HUES64 (cell line): ENCODE measurements at regions not wholly inside any gene's neighbourhood (a gene's known extent, or its start where the extent isn't known, plus 50 kb on each side); places are given as distances from the start of the nearest gene placed in this dataset.

Source experiments
- H3K27ac ChIP-seq: 2 replicates; pipeline ENCODE4 v1.7.0; 2013; ENCODE audit warnings: low read depth, low read length, inconsistent platforms
- H3K27me3 ChIP-seq: 2 replicates; pipeline ENCODE4 v1.6.1; 2013; ENCODE audit warnings: mild to moderate bottlenecking, low read length; ENCODE audit not compliant: insufficient read depth
- H3K36me3 ChIP-seq: 2 replicates; pipeline ENCODE4 v1.6.1; 2013; ENCODE audit warnings: mild to moderate bottlenecking, low read length; ENCODE audit not compliant: insufficient read depth
- H3K4me1 ChIP-seq: 2 replicates; pipeline ENCODE4 v1.6.1; 2013; ENCODE audit warnings: mild to moderate bottlenecking, low read length, moderate library complexity; ENCODE audit not compliant: insufficient read depth
- H3K4me3 ChIP-seq: 2 replicates; pipeline ENCODE4 v1.5.1; 2013; ENCODE audit warnings: mild to moderate bottlenecking, low read length, moderate library complexity
- H3K9ac ChIP-seq: 2 replicates; pipeline ENCODE4 v1.6.1; 2013; ENCODE audit warnings: mild to moderate bottlenecking, low read depth, low read length
- H3K9me3 ChIP-seq: 2 replicates; pipeline ENCODE4 v1.6.1; 2013; ENCODE audit warnings: low read depth, low read length; ENCODE audit not compliant: insufficient read depth
- WGBS: fragments of 150-250, 120-280 bp; methylation state at CpG from one replicate; pipeline ENCODE4 v1.1.7; 2013; ENCODE audit warnings: missing lambda C conversion rate; 5-methylcytosine and 5-hydroxymethylcytosine counted together

- H3K9ac ChIP-seq = no peak overlapping the region
- peaks cover 11% of the 10 kb centered on the region; the same call in 1 of the 2 replicates for H3K27me3 ChIP-seq
- no peaks in the 10 kb centered on the region for H3K36me3 ChIP-seq
- no peaks in the 10 kb centered on the region for H3K9me3 ChIP-seq
- no peak overlapping the region for H3K4me3 ChIP-seq
- H3K27ac ChIP-seq = no peak overlapping the region
- peaks cover 7% of the 10 kb centered on the region for H3K4me1 ChIP-seq
- whole genome bisulfite sequencing = 80% methylated on average over 2 of the region's 2 CpGs
Observed at GRCh38 chr6:99808992-99809391, 185.0 kb downstream of the MCHR2 start.

- 93% methylated on average over 1 of the region's 1 CpG for WGBS
- Histone ChIP-seq H3K36me3 (no peaks in the 10 kb centered on the region), H3K27me3 (peaks cover 11% of the 10 kb centered on the region; the same call in 1 of the 2 replicates), H3K4me1 (peaks cover 7% of the 10 kb centered on the region), H3K9me3 (no peaks in the 10 kb centered on the region), H3K4me3 (no peak overlapping the region), H3K9ac (no peak overlapping the region), H3K27ac (no peak overlapping the region)
Observed at GRCh38 chr6:99810295-99810694, 183.7 kb downstream of the MCHR2 start.

GRCh38 chr6:99810942-99811620 lies 182.9 kb downstream of the MCHR2 start:
- H3K27me3 ChIP-seq = peaks cover 11% of the 10 kb centered on the region; the same call in 1 of the 2 replicates
- WGBS = 96% methylated on average over 3 of the region's 3 CpGs
- H3K27ac ChIP-seq = no peak overlapping the region

GRCh38 chr6:99811636-99812035 lies 182.4 kb downstream of the MCHR2 start:
- no peaks in the 10 kb centered on the region for H3K9me3 ChIP-seq
- H3K36me3 ChIP-seq = no peaks in the 10 kb centered on the region
- no peak overlapping the region for H3K4me3 ChIP-seq
- H3K27ac ChIP-seq = no peak overlapping the region
- H3K9ac ChIP-seq = no peak overlapping the region
- H3K27me3 ChIP-seq = peaks cover 11% of the 10 kb centered on the region; the same call in 1 of the 2 replicates
- 88% methylated on average over 1 of the region's 1 CpG for WGBS
- peaks cover 7% of the 10 kb centered on the region for H3K4me1 ChIP-seq

More at GRCh38 chr6:99810942-99811620, 182.9 kb downstream of the MCHR2 start:
- no peak overlapping the region for H3K9ac ChIP-seq
- H3K36me3 ChIP-seq = no peaks in the 10 kb centered on the region
- no peaks in the 10 kb centered on the region for H3K9me3 ChIP-seq
- no peak overlapping the region for H3K4me3 ChIP-seq
- peaks cover 7% of the 10 kb centered on the region for H3K4me1 ChIP-seq

GRCh38 chr6:99813565-99813964 lies 180.5 kb downstream of the MCHR2 start:
- Histone ChIP-seq H3K27ac (no peak overlapping the region), H3K9me3 (no peaks in the 10 kb centered on the region), H3K36me3 (no peaks in the 10 kb centered on the region), H3K27me3 (peaks cover 11% of the 10 kb centered on the region; the same call in 1 of the 2 replicates), H3K4me3 (no peak overlapping the region), H3K9ac (no peak overlapping the region), H3K4me1 (peaks cover 7% of the 10 kb centered on the region)
- 0% methylated on average over 1 of the region's 1 CpG for WGBS

- Histone ChIP-seq H3K27me3 (peaks cover 7% of the 10 kb centered on the region; the same call in 1 of the 2 replicates), H3K9me3 (no peaks in the 10 kb centered on the region), H3K4me1 (peaks cover 7% of the 10 kb centered on the region), H3K4me3 (no peak overlapping the region), H3K9ac (no peak overlapping the region), H3K27ac (no peak overlapping the region), H3K36me3 (no peaks in the 10 kb centered on the region)
- WGBS = 90% methylated on average over 3 of the region's 6 CpGs
Observed at GRCh38 chr6:99814230-99814928, 179.6 kb downstream of the MCHR2 start.

GRCh38 chr6:99816795-99817194 lies 177.2 kb downstream of the MCHR2 start:
- H3K27me3 ChIP-seq = no peaks in the 10 kb centered on the region
- H3K9me3 ChIP-seq = no peaks in the 10 kb centered on the region
- H3K4me3 ChIP-seq = no peak overlapping the region
- H3K4me1 ChIP-seq = peaks cover 1% of the 10 kb centered on the region; the same call in 1 of the 2 replicates
- H3K9ac ChIP-seq = no peak overlapping the region
- H3K36me3 ChIP-seq = no peaks in the 10 kb centered on the region
- WGBS = 95% methylated on average over 4 of the region's 5 CpGs
- no peak overlapping the region for H3K27ac ChIP-seq

GRCh38 chr6:99818161-99818560 lies 175.9 kb downstream of the MCHR2 start:
- WGBS = 84% methylated on average over 2 of the region's 2 CpGs
- Histone ChIP-seq H3K27ac (no peak overlapping the region), H3K4me3 (no peak overlapping the region), H3K27me3 (no peaks in the 10 kb centered on the region), H3K9ac (no peak overlapping the region), H3K9me3 (no peaks in the 10 kb centered on the region), H3K4me1 (no peaks in the 10 kb centered on the region), H3K36me3 (no peaks in the 10 kb centered on the region)

GRCh38 chr6:99819853-99820252 lies 174.2 kb downstream of the MCHR2 start:
- Histone ChIP-seq H3K9me3 (no peaks in the 10 kb centered on the region), H3K4me3 (no peak overlapping the region), H3K36me3 (no peaks in the 10 kb centered on the region), H3K9ac (no peak overlapping the region), H3K4me1 (no peaks in the 10 kb centered on the region), H3K27me3 (no peaks in the 10 kb centered on the region), H3K27ac (no peak overlapping the region)
- WGBS = 94% methylated on average over 4 of the region's 5 CpGs

- no peak overlapping the region for H3K27ac ChIP-seq
- no peaks in the 10 kb centered on the region for H3K9me3 ChIP-seq
- H3K27me3 ChIP-seq = no peaks in the 10 kb centered on the region
- no peak overlapping the region for H3K4me3 ChIP-seq
- WGBS = 91% methylated on average over 6 of the region's 6 CpGs
- H3K4me1 ChIP-seq = no peaks in the 10 kb centered on the region
- H3K9ac ChIP-seq = no peak overlapping the region
- H3K36me3 ChIP-seq = no peaks in the 10 kb centered on the region
Observed at GRCh38 chr6:99821164-99821563, 172.9 kb downstream of the MCHR2 start.

GRCh38 chr6:99822741-99823512 lies 171.1 kb downstream of the MCHR2 start:
- Histone ChIP-seq H3K36me3 (no peaks in the 10 kb centered on the region), H3K9me3 (no peaks in the 10 kb centered on the region), H3K4me1 (no peaks in the 10 kb centered on the region), H3K9ac (peak overlapping the region; percentile 63), H3K27me3 (no peaks in the 10 kb centered on the region), H3K4me3 (peak overlapping the region; percentile 56), H3K27ac (no peak overlapping the region)
- WGBS = 44% methylated on average over 5 of the region's 5 CpGs
